GM23338 (cell line): ENCODE measurements at regions not wholly inside any gene's neighbourhood (a gene's known extent, or its start where the extent isn't known, plus 50 kb on each side); places are given as distances from the start of the nearest gene placed in this dataset.

ENCODE experiments used
- ATAC-seq: fragments of 200-7000 bp; cut with Tn5 transposase; 3 replicates; pipeline ENCODE4 v1.9.1; 2020
- DNase-seq: peaks from one replicate; pipeline ENCODE4 v3.0.0-alpha.2; 2015; ENCODE audit warnings: low spot score
- H2AFZ ChIP-seq: fragments of 200-600 bp; sonication (generic); 2 replicates; pipeline ENCODE4 v1.8.0; 2016; ENCODE audit warnings: antibody characterized with exemption, mild to moderate bottlenecking, moderate library complexity
- H3F3A ChIP-seq: fragments of 200-600 bp; sonication (generic); replicated peaks from 2 replicates; pipeline ENCODE4 v1.8.0; 2017; ENCODE audit warnings: antibody characterized with exemption, mixed run types, low read depth
- H3K27ac ChIP-seq: fragments of 200-600 bp; sonication (generic); 2 replicates; pipeline ENCODE4 v1.6.1; 2016; ENCODE audit warnings: low read depth
- H3K27me3 ChIP-seq: fragments of 200-600 bp; sonication (generic); 2 replicates; pipeline ENCODE4 v1.8.0; 2016; ENCODE audit warnings: mild to moderate bottlenecking, mixed run types, moderate library complexity; ENCODE audit not compliant: insufficient read depth
- H3K36me3 ChIP-seq: fragments of 200-600 bp; sonication (generic); 2 replicates; pipeline ENCODE4 v1.8.0; 2016; ENCODE audit warnings: mild to moderate bottlenecking; ENCODE audit not compliant: insufficient read depth
- H3K4me1 ChIP-seq: fragments of 200-600 bp; sonication (generic); 2 replicates; pipeline ENCODE4 v1.8.0; 2016; ENCODE audit warnings: mild to moderate bottlenecking, moderate library complexity; ENCODE audit not compliant: insufficient read depth
- H3K4me2 ChIP-seq: fragments of 200-600 bp; sonication (generic); 2 replicates; pipeline ENCODE4 v1.7.1; 2017; ENCODE audit warnings: mixed run types
- H3K4me3 ChIP-seq: fragments of 200-600 bp; sonication (generic); 2 replicates; pipeline ENCODE4 v1.6.1; 2016; ENCODE audit warnings: mixed run types
- H3K79me2 ChIP-seq: fragments of 200-600 bp; sonication (generic); replicated peaks from 2 replicates; pipeline ENCODE4 v1.8.0; 2017; ENCODE audit warnings: mild to moderate bottlenecking; ENCODE audit not compliant: insufficient read depth
- H3K9me2 ChIP-seq: fragments of 200-600 bp; sonication (generic); 2 replicates; pipeline ENCODE4 v1.8.0; 2017; ENCODE audit not compliant: insufficient read depth
- H4K20me1 ChIP-seq: fragments of 200-600 bp; sonication (generic); replicated peaks from 2 replicates; pipeline ENCODE4 v1.8.0; 2017; ENCODE audit warnings: mild to moderate bottlenecking; ENCODE audit not compliant: insufficient read depth
- H3K27ac Mint-ChIP-seq: 2 replicates; pipeline ENCODE4 v1.8.0; 2020; ENCODE audit warnings: inconsistent platforms, mild to moderate bottlenecking, moderate library complexity, mixed read lengths
- H3K27me3 Mint-ChIP-seq: 3 replicates; pipeline ENCODE4 v1.8.0; 2022; ENCODE audit warnings: low read depth, mild to moderate bottlenecking, moderate library complexity, mixed read lengths, inconsistent platforms; ENCODE audit not compliant: insufficient read depth, poor library complexity
- H3K36me3 Mint-ChIP-seq: 3 replicates; pipeline ENCODE4 v1.8.0; 2021; ENCODE audit warnings: low read depth, mild to moderate bottlenecking, inconsistent platforms, moderate library complexity, mixed read lengths
- H3K4me1 Mint-ChIP-seq: 3 replicates; pipeline ENCODE4 v1.8.0; 2020; ENCODE audit warnings: mild to moderate bottlenecking, inconsistent platforms, mixed read lengths
- H3K4me3 Mint-ChIP-seq: 3 replicates; pipeline ENCODE4 v1.8.0; 2021; ENCODE audit warnings: moderate library complexity, mild to moderate bottlenecking, inconsistent platforms, mixed read lengths
- H3K9me3 Mint-ChIP-seq: 3 replicates; pipeline ENCODE4 v1.8.0; 2020; ENCODE audit warnings: moderate library complexity, mild to moderate bottlenecking, inconsistent platforms, mixed read lengths
- EZH2 ChIP-seq: fragments of 200-600 bp; sonication (generic); IDR thresholded peaks from one replicate; pipeline ENCODE4 v1.8.0; 2017; ENCODE audit warnings: antibody characterized with exemption, mild to moderate bottlenecking, low read depth; ENCODE audit not compliant: unreplicated experiment
- EZH2phosphoT487 ChIP-seq: fragments of 200-600 bp; sonication (generic); IDR thresholded peaks from one replicate; pipeline ENCODE4 v1.8.1; 2018; ENCODE audit warnings: antibody characterized with exemption; ENCODE audit not compliant: unreplicated experiment
- JUNB ChIP-seq: IDR thresholded peaks from one replicate; pipeline ENCODE4 v1.6.1; 2016; ENCODE audit warnings: antibody characterized with exemption; ENCODE audit not compliant: unreplicated experiment
- POLR2AphosphoS5 ChIP-seq: IDR thresholded peaks from 2 replicates; pipeline ENCODE4 v1.6.1; 2016; ENCODE audit warnings: antibody characterized with exemption, low read depth
- STAT1 ChIP-seq: IDR thresholded peaks from one replicate; pipeline ENCODE4 v1.6.1; 2016; ENCODE audit warnings: antibody characterized with exemption; ENCODE audit not compliant: unreplicated experiment
- ZNF114 ChIP-seq: fragments of 250-450 bp; sonication (Bioruptor Pico); IDR thresholded peaks from 2 replicates; pipeline ENCODE4 v1.5.0; 2020; ENCODE audit warnings: mild to moderate bottlenecking, moderate library complexity
- ZNF331 ChIP-seq: fragments of 250-450 bp; sonication (Bioruptor Pico); IDR thresholded peaks from 2 replicates; pipeline ENCODE4 v1.5.0; 2020; ENCODE audit warnings: low read depth, mild to moderate bottlenecking, moderate library complexity
- TF ChIP-seq, protein P1 (sequence below): fragments of 250-450 bp; sonication (Bioruptor Pico); IDR thresholded peaks from 2 replicates; pipeline ENCODE4 v1.5.0; 2020; ENCODE audit warnings: mild to moderate bottlenecking, moderate library complexity
- TF ChIP-seq, protein P2 (sequence below): IDR thresholded peaks from 2 replicates; pipeline ENCODE4 v1.6.1; 2016; ENCODE audit warnings: antibody characterized with exemption

DNA sequence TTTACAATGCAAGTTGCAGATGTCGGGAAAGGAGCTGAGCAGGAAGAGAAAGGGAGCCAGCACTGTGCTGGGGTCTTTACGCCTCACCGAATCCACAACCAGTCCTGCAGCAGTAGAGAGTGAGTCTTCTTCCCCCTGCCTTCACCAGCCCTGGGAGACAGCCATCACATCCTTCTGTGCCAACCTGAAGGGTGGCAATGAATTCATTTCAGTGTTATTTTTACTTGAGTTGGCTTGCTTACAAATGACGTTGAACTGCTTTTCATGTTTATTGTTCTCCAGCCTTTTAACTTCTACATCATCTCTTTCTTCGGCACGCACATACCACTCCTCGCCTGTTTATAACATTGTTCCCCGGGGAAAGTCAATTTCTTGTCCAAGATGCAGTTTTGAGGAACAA, 77.1 kb downstream of the TRIM42 start (continued):
- TF ChIP-seq, protein P1, sequence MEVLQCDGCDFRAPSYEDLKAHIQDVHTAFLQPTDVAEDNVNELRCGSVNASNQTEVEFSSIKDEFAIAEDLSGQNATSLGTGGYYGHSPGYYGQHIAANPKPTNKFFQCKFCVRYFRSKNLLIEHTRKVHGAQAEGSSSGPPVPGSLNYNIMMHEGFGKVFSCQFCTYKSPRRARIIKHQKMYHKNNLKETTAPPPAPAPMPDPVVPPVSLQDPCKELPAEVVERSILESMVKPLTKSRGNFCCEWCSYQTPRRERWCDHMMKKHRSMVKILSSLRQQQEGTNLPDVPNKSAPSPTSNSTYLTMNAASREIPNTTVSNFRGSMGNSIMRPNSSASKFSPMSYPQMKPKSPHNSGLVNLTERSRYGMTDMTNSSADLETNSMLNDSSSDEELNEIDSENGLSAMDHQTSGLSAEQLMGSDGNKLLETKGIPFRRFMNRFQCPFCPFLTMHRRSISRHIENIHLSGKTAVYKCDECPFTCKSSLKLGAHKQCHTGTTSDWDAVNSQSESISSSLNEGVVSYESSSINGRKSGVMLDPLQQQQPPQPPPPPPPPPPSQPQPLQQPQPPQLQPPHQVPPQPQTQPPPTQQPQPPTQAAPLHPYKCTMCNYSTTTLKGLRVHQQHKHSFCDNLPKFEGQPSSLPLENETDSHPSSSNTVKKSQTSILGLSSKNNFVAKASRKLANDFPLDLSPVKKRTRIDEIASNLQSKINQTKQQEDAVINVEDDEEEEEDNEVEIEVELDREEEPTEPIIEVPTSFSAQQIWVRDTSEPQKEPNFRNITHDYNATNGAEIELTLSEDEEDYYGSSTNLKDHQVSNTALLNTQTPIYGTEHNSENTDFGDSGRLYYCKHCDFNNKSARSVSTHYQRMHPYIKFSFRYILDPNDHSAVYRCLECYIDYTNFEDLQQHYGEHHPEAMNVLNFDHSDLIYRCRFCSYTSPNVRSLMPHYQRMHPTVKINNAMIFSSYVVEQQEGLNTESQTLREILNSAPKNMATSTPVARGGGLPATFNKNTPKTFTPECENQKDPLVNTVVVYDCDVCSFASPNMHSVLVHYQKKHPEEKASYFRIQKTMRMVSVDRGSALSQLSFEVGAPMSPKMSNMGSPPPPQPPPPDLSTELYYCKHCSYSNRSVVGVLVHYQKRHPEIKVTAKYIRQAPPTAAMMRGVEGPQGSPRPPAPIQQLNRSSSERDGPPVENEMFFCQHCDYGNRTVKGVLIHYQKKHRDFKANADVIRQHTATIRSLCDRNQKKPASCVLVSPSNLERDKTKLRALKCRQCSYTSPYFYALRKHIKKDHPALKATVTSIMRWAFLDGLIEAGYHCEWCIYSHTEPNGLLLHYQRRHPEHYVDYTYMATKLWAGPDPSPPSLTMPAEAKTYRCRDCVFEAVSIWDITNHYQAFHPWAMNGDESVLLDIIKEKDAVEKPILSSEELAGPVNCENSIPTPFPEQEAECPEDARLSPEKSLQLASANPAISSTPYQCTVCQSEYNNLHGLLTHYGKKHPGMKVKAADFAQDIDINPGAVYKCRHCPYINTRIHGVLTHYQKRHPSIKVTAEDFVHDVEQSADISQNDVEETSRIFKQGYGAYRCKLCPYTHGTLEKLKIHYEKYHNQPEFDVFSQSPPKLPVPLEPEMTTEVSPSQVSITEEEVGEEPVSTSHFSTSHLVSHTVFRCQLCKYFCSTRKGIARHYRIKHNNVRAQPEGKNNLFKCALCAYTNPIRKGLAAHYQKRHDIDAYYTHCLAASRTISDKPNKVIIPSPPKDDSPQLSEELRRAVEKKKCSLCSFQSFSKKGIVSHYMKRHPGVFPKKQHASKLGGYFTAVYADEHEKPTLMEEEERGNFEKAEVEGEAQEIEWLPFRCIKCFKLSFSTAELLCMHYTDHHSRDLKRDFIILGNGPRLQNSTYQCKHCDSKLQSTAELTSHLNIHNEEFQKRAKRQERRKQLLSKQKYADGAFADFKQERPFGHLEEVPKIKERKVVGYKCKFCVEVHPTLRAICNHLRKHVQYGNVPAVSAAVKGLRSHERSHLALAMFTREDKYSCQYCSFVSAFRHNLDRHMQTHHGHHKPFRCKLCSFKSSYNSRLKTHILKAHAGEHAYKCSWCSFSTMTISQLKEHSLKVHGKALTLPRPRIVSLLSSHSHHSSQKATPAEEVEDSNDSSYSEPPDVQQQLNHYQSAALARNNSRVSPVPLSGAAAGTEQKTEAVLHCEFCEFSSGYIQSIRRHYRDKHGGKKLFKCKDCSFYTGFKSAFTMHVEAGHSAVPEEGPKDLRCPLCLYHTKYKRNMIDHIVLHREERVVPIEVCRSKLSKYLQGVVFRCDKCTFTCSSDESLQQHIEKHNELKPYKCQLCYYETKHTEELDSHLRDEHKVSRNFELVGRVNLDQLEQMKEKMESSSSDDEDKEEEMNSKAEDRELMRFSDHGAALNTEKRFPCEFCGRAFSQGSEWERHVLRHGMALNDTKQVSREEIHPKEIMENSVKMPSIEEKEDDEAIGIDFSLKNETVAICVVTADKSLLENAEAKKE, result no peak
- TF ChIP-seq EZH2 (no peak), JUNB (no peak), EZH2phosphoT487 (no peak), ZNF331 (no peak), POLR2AphosphoS5 (no peak), ZNF114 (CRISPR knock-in tag) (no peak)
- TF ChIP-seq, protein P2, sequence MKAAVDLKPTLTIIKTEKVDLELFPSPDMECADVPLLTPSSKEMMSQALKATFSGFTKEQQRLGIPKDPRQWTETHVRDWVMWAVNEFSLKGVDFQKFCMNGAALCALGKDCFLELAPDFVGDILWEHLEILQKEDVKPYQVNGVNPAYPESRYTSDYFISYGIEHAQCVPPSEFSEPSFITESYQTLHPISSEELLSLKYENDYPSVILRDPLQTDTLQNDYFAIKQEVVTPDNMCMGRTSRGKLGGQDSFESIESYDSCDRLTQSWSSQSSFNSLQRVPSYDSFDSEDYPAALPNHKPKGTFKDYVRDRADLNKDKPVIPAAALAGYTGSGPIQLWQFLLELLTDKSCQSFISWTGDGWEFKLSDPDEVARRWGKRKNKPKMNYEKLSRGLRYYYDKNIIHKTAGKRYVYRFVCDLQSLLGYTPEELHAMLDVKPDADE, result no peak

DNA sequence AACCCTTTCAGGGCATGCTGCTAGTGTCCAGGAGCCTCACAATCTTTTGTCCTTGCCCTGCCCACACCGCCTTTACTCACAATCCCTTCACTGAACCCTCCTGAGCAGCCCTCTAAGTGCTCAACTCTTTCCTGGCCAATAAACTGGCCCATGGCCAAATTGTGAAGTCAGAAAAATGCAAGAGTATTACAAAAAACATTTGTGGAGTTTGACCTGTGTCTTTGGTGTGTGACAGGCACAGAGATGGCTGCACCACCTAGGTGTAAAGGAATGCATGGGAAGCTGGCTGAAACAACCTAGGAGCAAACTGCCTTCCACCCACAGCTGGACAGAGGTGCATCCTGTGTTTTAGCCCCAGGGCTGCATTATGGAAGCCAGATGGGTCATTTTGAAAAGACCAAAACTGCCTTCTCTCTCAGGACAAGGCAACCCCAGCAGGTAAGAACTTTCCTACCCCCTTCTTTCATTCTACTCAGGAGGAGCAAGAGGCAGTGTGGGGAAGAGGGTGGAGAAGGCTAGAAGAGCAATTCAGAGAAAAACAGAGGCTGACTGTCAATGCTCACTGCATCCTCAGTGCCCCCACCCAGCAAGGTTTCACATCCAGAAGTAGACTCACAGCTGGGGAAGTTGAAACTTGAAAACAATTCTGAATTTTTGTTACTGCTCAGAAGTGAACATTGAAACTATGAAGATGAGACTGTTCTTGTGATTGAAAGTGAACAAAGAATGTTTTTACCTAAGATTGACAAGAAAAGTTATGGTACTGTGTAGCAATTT, 78.6 kb downstream of the TRIM42 start:
- H3K4me2 ChIP-seq, result no peak overlapping the region
- H2AFZ ChIP-seq, result no peak overlapping the region
- Mint-ChIP-seq H3K9me3 (no peaks in the 10 kb centered on the region), H3K27me3 (no peaks in the 10 kb centered on the region), H3K4me3 (no peak overlapping the region), H3K36me3 (no peaks in the 10 kb centered on the region), H3K27ac (no peak overlapping the region), H3K4me1 (no peaks in the 10 kb centered on the region; the same call in 2 of the 3 replicates)
- no peaks in the 10 kb centered on the region for H3F3A ChIP-seq
- DNase-seq (no peak), ATAC-seq (no peak)
- H4K20me1 ChIP-seq, result no peaks in the 10 kb centered on the region
- no peak overlapping the region for H3K27ac ChIP-seq
- H3K36me3 ChIP-seq, result no peaks in the 10 kb centered on the region
- H3K9me2 ChIP-seq, result 0 out of 2 replicates have a peak, but pooled peaks cover 5% of the 10 kb centered on the region
- H3K79me2 ChIP-seq, result no peaks in the 10 kb centered on the region
- no peaks in the 10 kb centered on the region for H3K4me1 ChIP-seq
- H3K27me3 ChIP-seq, result no peaks in the 10 kb centered on the region
- no peak overlapping the region for H3K4me3 ChIP-seq
- TF ChIP-seq EZH2 (no peak), STAT1 (no peak)
- TF ChIP-seq, protein P1, result no peak
